SHP77 treated with DMSO at 0.1 percent for 48 hours (cell line): ENCODE measurements at regions not wholly inside any gene's neighbourhood (a gene's known extent, or its start where the extent isn't known, plus 50 kb on each side); places are given as distances from the start of the nearest gene placed in this dataset.

Experiments
- DNase-seq: peaks from one replicate; lab custom pipeline; 2025; lab: John Stamatoyannopoulos, UW

DNA sequence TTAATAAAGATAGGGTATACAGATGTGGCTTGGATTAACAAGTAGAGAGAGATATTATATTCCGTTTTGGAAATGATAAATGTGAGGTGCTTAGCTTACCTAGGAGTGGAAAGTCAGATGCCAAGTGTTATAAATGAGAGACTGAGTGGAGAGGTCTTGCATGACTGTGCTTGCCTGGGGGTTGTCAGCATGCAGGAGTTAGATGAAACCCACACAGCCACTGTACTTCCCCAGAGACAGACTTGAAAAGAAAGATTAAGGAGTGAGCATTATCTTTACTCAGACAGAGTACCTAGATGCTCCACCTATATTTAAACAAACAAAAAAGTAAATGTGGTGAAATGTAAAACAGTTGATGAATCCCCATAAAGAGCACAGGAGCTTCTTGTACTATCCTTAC, 482.7 kb downstream of the RIT2 start:
- DNase-seq = no peak

DNA sequence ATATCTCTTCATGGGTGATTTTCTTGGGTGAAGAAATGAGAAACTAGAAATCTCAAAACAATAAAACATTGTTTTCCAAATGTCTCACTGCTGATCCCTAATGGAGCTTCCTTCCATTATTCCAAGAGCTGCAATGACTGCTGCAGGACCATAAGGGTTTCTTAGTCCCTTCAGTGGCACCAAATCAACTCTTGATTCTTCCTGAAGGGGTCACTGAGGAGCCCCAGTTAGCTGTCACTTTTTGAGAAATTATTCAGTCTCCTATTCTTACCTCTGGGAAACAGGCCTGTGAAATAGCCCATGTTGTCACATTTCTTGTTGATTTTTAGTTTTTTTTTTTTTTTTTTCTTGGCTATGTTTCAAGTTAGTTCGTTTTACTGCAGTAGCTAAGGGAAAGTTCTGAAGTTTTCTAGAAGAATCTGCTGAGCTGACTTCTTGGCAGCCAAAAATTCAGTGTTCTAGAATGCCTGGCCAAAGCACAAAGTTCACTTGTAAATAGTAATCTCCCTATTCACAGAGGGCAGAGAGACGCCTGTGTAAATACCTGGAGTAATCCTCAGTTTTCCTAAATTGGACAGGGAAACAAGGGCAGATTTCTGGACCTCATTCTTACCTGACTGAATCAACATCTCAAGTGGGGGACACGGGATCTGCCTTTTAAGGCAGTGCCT, 480.0 kb downstream of the RIT2 start:
- no peak for DNase-seq

DNA sequence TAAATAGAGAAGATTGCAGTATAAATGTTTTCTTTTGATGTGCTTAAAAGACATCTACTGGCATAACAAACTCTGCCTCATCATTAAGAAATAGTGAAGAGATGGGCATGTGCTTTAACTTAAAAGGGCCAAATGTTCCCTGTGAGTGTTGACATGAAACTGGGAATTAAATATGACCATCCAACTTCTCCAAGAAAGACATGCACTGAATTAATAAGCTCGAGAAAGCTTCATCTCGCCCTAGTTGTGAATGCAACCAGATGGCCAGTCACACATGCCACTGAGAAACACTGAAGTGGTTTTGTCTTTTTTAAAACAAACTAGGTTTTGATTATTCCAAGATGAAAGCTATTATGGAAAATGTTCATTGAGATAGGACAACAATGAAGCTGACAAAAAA, 479.2 kb downstream of the RIT2 start:
- no peak for DNase-seq

DNA sequence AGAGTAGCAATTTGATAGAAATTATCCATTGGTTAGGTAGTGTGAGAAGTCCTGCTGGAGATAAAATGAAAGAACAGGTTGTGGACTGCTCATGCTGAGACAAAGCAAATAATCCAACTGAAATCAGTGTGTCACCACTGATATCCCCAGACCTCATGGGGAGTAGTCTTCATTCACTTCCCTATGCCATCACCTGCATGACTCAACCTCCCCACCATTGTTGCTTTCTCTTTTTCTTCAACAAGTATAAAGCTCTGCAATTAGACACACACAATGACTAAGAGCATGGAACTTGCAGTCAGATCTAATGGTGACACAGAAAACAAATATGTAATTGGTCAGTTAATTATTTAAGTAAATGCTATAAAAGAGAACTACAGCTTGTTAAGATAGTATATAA, 475.3 kb downstream of the RIT2 start:
- DNase-seq = no peak

DNA sequence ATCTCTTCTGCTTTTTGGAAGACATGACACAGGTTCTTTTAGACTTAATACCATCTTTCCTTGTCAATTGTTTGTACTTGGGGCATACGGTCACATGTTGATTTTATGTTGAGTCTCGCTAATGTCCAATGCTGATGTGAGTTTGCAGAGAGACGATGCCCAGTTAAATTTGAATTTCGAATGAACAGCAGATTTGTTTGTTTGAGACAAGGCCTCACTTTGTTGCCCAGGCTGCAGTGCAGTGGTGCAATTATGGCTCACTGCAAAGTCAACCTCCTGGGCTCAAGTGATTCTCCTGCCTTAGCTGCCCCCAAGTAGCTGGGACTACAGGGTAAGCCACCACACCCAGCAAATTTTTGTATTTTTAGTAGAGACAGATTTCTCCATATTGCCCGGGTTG, 473.5 kb downstream of the RIT2 start:
- DNase-seq = no peak

DNA sequence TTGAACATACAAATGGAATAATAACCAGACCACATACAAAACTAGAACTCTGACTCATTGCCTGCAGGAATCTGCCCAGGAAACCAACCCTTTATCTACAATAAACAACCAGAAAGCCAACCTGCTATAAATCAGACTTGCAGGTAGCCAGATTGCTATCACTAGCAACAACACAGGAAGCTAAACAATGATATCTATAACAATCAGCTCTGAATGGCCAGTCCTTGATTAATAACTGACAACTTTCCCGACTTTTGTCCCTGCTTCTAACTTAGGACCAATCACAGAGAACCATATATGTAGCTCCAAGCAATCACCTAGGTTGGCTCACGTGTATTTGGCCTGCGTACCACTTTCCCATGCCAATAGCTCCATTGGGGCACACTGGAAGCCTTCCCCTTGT, 470.8 kb downstream of the RIT2 start:
- DNase-seq = no peak

DNA sequence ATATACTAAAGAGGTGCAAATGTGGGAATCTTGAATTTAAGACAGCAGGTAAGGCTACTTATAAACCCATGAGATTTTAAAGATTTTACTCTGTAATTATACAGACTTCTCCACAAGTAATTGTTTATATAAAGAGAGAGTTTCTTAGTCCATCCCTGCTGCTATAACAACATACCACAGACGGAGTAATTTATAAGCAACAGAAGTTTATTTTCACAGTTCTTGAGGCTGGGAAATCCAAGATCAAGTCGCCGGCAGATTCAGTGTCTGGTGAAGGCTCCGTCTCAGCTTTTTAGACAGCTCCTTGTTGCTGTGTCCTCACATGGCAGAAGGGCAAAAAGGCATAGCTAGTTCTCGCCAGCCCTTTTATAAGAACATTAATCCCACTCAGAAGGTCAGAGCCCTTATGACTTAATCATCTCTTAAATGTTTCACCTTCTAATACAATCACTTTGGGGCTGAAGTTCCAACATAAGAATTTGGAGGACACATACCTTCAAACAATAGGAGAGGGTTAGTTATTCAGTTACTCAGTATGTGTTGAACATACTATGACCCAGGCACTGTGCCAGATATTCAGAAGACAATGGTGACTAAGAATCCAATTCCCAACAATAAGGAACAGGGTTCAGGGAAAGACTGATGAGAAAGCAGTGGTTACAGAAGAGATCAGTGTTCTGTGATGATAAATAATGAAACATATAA, 466.0 kb downstream of the RIT2 start:
- no peak for DNase-seq

DNA sequence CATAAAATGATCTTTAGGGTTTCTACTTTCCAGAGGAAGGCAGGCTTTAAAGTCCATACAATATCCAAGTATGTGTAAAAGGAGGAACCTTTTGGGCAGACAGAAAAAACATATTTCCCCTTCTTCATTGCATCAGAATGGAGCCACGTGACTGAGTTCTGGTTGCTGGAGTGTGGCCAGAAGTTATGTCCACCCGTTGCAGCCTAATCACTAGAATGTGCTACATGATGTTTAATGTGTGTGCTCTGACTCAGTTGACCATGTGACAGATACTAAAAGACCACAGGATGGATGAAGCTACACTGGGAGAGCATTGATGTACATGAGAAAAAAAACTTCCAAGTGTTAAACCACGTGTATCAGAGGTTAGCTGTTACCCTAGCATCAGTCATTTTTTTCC, 460.9 kb downstream of the RIT2 start:
- DNase-seq = no peak

DNA sequence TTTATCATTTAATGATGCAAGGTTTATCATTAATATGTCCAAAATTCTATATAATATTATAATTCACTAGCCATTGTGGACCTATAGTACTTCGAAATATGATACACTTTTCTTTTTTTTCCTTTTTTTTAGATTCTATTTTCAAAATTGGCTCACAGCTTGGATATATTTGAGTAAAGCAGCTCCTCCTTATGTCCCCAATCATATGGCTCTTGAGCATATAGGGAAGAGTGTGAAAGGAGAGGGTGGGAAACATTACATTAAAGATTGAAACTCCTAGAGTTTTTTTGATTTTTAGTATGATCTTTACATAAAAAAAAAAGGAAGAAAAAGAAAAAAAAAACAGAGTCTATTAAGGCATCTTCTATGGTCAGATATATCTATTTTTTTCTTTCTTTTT, 457.9 kb downstream of the RIT2 start:
- no peak for DNase-seq

DNA sequence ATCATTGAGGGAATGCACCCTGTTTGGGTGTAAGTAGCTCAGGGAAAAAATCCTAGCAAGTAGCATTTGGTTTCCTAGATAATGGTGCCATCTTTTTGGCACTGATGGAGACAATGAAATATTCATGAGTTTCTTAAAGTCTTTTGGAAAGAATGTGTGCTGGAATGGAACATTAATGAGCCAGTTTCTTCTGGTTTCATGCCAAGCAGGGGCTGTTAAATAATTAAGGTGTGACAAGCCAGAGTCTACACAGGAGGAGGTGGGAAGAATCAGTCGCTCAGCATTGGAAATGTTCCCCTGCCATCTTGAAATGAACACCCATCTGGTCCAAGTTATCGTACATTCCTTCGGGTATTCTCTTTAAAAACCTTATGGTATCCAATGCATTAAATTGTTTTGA, 457.3 kb downstream of the RIT2 start:
- DNase-seq = no peak

DNA sequence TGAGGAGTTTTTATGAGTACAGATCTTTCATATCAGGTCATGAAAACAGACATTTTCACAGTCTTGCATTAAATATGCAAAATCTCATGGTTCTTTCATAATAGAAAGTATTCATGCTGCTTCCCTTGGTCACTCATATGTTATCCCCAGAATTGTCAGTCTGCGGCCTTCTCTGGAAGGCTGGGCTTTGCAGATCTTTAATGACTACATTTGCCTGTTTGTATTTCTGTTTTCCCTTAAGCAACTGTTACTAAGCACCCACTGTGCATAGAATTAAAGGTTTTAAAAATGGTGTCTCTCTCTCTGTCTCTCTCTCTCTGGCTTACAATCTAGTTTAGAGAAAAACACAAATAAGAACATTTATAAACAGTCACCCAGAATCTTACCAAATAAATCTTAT, 456.3 kb downstream of the RIT2 start:
- no peak for DNase-seq

DNA sequence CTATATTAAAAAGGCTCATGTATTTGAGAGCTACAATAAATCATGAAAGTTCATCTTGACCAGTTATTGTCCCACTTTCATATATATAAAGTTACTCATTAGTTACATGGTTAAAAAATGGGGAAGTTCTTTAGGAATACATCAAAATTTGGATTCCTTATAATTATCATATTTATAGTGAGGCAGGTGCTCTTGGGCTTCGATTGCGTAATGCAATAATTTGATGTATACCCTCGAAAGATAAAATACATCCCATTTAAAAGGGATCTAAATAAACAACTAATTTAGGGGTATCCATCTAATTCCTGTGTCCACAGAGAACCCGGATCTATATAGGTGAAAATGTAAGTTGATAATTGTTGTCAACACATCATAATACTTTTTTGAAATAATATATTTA, 444.6 kb downstream of the RIT2 start:
- no peak for DNase-seq

DNA sequence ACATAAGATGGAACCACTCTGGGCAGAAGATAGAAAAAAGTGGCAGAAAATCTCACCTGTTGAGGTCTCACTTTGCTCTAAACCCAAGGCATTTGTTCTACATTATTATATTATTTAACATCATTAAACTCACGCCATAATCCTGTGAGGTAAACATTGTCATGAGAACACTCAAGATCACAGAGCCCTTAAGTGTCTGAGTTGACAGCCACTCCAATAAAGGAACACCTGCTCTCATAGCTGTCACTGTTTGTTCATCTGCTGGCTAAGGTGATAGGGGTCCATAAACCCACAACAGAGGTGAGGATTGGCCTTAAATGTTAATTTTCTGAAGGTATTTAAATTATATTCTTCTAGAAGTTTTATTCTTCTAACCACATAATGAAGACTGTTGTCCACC, 439.7 kb downstream of the RIT2 start:
- peak; percentile 93 for DNase-seq

DNA sequence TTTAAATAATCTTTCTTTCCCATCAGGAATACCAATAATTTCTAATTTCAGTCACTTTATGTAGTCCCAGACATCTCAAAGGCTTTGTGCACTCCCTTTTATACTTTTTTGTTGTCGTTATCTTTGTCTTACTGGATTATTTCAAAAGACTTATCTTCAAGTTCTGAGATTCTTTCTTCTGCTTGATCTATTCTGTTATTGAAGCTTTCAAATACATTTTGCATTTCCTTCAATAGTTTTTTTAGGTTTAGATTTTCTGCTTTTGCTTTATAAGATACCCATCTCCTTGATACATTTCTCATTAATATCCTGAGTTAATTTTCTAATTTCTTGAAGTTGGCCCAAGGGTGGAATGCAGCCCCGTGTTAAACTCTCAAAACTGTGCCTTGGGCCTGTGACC, 432.4 kb downstream of the RIT2 start:
- no peak for DNase-seq

DNA sequence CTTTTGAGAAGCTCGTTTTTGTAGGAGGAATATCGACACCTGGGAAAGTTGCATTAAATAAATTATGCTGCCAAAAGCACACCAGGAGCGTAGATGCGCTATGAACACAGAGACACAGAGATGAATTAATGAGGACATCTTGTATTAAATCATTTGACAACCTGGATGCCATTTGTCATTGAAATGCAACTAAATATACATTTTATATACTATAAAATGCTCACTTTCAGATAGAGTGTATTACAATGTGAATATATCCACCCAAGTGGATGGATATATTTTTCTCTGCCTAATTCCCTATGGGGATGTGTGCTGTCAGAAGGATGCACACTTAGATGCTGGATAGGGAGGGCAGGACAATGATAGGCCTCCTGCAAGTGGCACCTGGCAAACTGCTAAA, 426.2 kb downstream of the RIT2 start:
- DNase-seq = no peak
